DMS53 treated with DMSO at 0.1 percent for 48 hours (cell line): ENCODE measurements at regions not wholly inside any gene's neighbourhood (a gene's known extent, or its start where the extent isn't known, plus 50 kb on each side); places are given as distances from the start of the nearest gene placed in this dataset.
A peak's percentile ranks its signal among the peaks of the same experiment; 100 is the strongest.
"Not testable (repeated sequence)": the region's sequence is repeated elsewhere in the genome, so short reads cannot be mapped to it uniquely, and the experiment has no call there.

Experiments used
- DNase-seq: peaks from one replicate; lab custom pipeline; 2025; ENCODE audit not compliant: unreplicated experiment; lab: John Stamatoyannopoulos, UW

GRCh38 chr7:156590212-156590611 is 50.4 kb upstream of the RNF32 start:
- no peak for DNase-seq

GRCh38 chr7:156589808-156590207 is 50.8 kb upstream of the RNF32 start:
- DNase-seq: no peak

GRCh38 chr7:156585926-156586325 is 54.6 kb upstream of the RNF32 start:
- no peak for DNase-seq

GRCh38 chr7:156585025-156585648 is 55.4 kb upstream of the RNF32 start:
- no peak for DNase-seq

GRCh38 chr7:156582591-156583123 is 57.9 kb upstream of the RNF32 start:
- DNase-seq: no peak

- DNase-seq: no peak
Measured at GRCh38 chr7:156580036-156580435, 60.5 kb upstream of the RNF32 start.

- no peak for DNase-seq
Measured at GRCh38 chr7:156579566-156579965, 61.0 kb upstream of the RNF32 start.

- DNase-seq: no peak
Measured at GRCh38 chr7:156578978-156579430, 61.6 kb upstream of the RNF32 start.

GRCh38 chr7:156578578-156578940 is 62.0 kb upstream of the RNF32 start:
- no peak for DNase-seq

- DNase-seq: no peak
Measured at GRCh38 chr7:156577645-156578577, 62.7 kb upstream of the RNF32 start.

- DNase-seq: no peak
Measured at GRCh38 chr7:156576216-156577058, 64.1 kb upstream of the RNF32 start.

GRCh38 chr7:156568258-156568657 is 72.3 kb upstream of the RNF32 start:
- no peak for DNase-seq

GRCh38 chr7:156566812-156567549 is 73.6 kb upstream of the RNF32 start:
- no peak for DNase-seq

- DNase-seq: not testable (repeated sequence)
Measured at GRCh38 chr7:156565002-156565401, 75.6 kb upstream of the RNF32 start.

- DNase-seq: no peak
Measured at GRCh38 chr7:156560696-156561095, 79.9 kb upstream of the RNF32 start.

GRCh38 chr7:156560075-156560474 is 80.5 kb upstream of the RNF32 start:
- DNase-seq: peak; percentile 9

- DNase-seq: no peak
Measured at GRCh38 chr7:156559001-156559400, 81.6 kb upstream of the RNF32 start.

- no peak for DNase-seq
Measured at GRCh38 chr7:156558198-156558597, 82.4 kb upstream of the RNF32 start.

GRCh38 chr7:156556083-156556482 is 84.5 kb upstream of the RNF32 start:
- no peak for DNase-seq

GRCh38 chr7:156554488-156554887 is 86.1 kb upstream of the RNF32 start:
- peak; percentile 76 for DNase-seq
